IMR-90 (cell line): ENCODE measurements at regions not wholly inside any gene's neighbourhood (a gene's known extent, or its start where the extent isn't known, plus 50 kb on each side); places are given as distances from the start of the nearest gene placed in this dataset.

ENCODE experiments used
- ATAC-seq: fragments of 200-7000 bp; cut with Tn5 transposase; 2 replicates; pipeline ENCODE4 v1.9.1; 2020; ENCODE audit warnings: low read depth, mild to moderate bottlenecking, moderate library complexity
- BruUV-seq: library from RNA; stranded (reverse); fragments of 400-500 nt; replicated peaks from 2 replicates; lab custom pipeline; 2021; lab: Mats Ljungman, UMichigan
- CTCF ChIA-PET: fragments of 300-600 bp; formaldehyde crosslinking; extraction: SDS; loops from one replicate; lab custom pipeline; 2021; ENCODE audit warnings: antibody characterized with exemption; lab: Yijun Ruan, JAX
- POLR2A ChIA-PET: fragments of 300-600 bp; sonication (Branson Sonifier 250); formaldehyde crosslinking; loops from one replicate; lab custom pipeline; 2022; ENCODE audit warnings: antibody characterized with exemption; ENCODE audit not compliant: unreplicated experiment; lab: Charles Lee
- DNase-seq: peaks from one replicate; pipeline ENCODE4 v3.0.0; 2013
- H2AFZ ChIP-seq: replicated peaks from 2 replicates; pipeline ENCODE3; 2013; ENCODE audit warnings: low read length, mild to moderate bottlenecking; ENCODE audit not compliant: poor library complexity
- H2AK5ac ChIP-seq: 2 replicates; pipeline ENCODE4 v1.6.1; 2013; ENCODE audit warnings: low read depth, low read length, inconsistent platforms
- H2AK9ac ChIP-seq: replicated peaks from 2 replicates; pipeline ENCODE3; 2013; ENCODE audit warnings: mild to moderate bottlenecking, low read depth, low read length, moderate library complexity; ENCODE audit not compliant: poor library complexity
- H2BK120ac ChIP-seq: 2 replicates; pipeline ENCODE4 v1.6.1; 2013; ENCODE audit warnings: low read depth, low read length, inconsistent platforms
- H2BK15ac ChIP-seq: 3 replicates; pipeline ENCODE4 v1.6.1; 2013; ENCODE audit warnings: low read depth, low read length, inconsistent platforms
- H2BK20ac ChIP-seq: 2 replicates; pipeline ENCODE4 v1.6.1; 2013; ENCODE audit warnings: low read depth, mild to moderate bottlenecking, inconsistent platforms, low read length, moderate library complexity
- H2BK5ac ChIP-seq: 2 replicates; pipeline ENCODE4 v1.6.1; 2013; ENCODE audit warnings: mild to moderate bottlenecking, low read depth, low read length, inconsistent platforms; ENCODE audit not compliant: poor library complexity, severe bottlenecking
- H3K14ac ChIP-seq: replicated peaks from 2 replicates; pipeline ENCODE4 v1.6.1; 2013; ENCODE audit warnings: low read depth, low read length, inconsistent platforms
- H3K18ac ChIP-seq: 2 replicates; pipeline ENCODE4 v1.6.1; 2013; ENCODE audit warnings: low read depth, low read length, control low read depth
- H3K23ac ChIP-seq: 2 replicates; pipeline ENCODE4 v1.6.1; 2013; ENCODE audit warnings: low read depth, low read length, inconsistent platforms
- H3K27ac ChIP-seq: 2 replicates; pipeline ENCODE4 v1.5.1; 2013; ENCODE audit warnings: mild to moderate bottlenecking, control low read depth, low read length; ENCODE audit not compliant: insufficient read depth
- H3K27me3 ChIP-seq: 2 replicates; pipeline ENCODE4 v1.6.1; 2013; ENCODE audit warnings: low read length; ENCODE audit not compliant: control insufficient read depth, insufficient read depth
- H3K36me3 ChIP-seq: 2 replicates; pipeline ENCODE4 v1.6.1; 2013; ENCODE audit warnings: low read length, mixed read lengths; ENCODE audit not compliant: control insufficient read depth, insufficient read depth
- H3K4ac ChIP-seq: 2 replicates; pipeline ENCODE4 v1.6.1; 2013; ENCODE audit warnings: low read depth, low read length, inconsistent platforms
- H3K4me1 ChIP-seq: 2 replicates; pipeline ENCODE4 v1.6.1; 2013; ENCODE audit warnings: low read length, mixed read lengths; ENCODE audit not compliant: control insufficient read depth, insufficient read depth
- H3K4me2 ChIP-seq: 2 replicates; pipeline ENCODE4 v1.6.1; 2013; ENCODE audit warnings: low read depth, mild to moderate bottlenecking, control low read depth, low read length, moderate library complexity
- H3K4me3 ChIP-seq: 2 replicates; pipeline ENCODE4 v1.5.1; 2013; ENCODE audit warnings: low read depth, mild to moderate bottlenecking, control low read depth, low read length, moderate library complexity; ENCODE audit not compliant: insufficient read depth
- H3K56ac ChIP-seq: 2 replicates; pipeline ENCODE4 v1.6.1; 2013; ENCODE audit warnings: low read length, inconsistent platforms; ENCODE audit not compliant: insufficient read depth; ENCODE audit errors: extremely low read depth
- H3K79me1 ChIP-seq, 2 experiments: 2 replicates each; pipeline ENCODE4 v1.6.1; 2013; ENCODE audit warnings: low read length in 2 of 2, inconsistent platforms in 1 of 2, low read depth in 1 of 2
- H3K9ac ChIP-seq: 2 replicates; pipeline ENCODE4 v1.6.1; 2013; ENCODE audit warnings: low read depth, low read length, control low read depth
- H3K9me1 ChIP-seq: 2 replicates; pipeline ENCODE4 v1.6.1; 2013; ENCODE audit warnings: low read length, inconsistent platforms; ENCODE audit not compliant: insufficient read depth
- H3K9me3 ChIP-seq: 2 replicates; pipeline ENCODE4 v1.6.1; 2013; ENCODE audit warnings: low read length; ENCODE audit not compliant: control insufficient read depth, insufficient read depth
- H4K20me1 ChIP-seq: 2 replicates; pipeline ENCODE4 v1.6.1; 2013; ENCODE audit warnings: low read length, inconsistent platforms; ENCODE audit not compliant: insufficient read depth
- H4K5ac ChIP-seq: 2 replicates; pipeline ENCODE4 v1.6.1; 2013; ENCODE audit warnings: mild to moderate bottlenecking, low read depth, low read length, control low read depth
- H4K8ac ChIP-seq, 2 experiments: 2 replicates each; pipeline ENCODE4 v1.6.1; 2013; ENCODE audit warnings: low read depth in 2 of 2, low read length in 2 of 2, control low read depth in 1 of 2, inconsistent platforms in 1 of 2
- H4K91ac ChIP-seq: 2 replicates; pipeline ENCODE4 v1.6.1; 2013; ENCODE audit warnings: low read depth, low read length, inconsistent platforms; ENCODE audit not compliant: insufficient read depth
- BHLHE40 ChIP-seq: fragments of 150-350 bp; IDR thresholded peaks from 2 replicates; pipeline ENCODE4 v1.6.1; 2016; ENCODE audit warnings: mild to moderate bottlenecking, low read depth, low read length
- CEBPB ChIP-seq: IDR thresholded peaks from 2 replicates; pipeline ENCODE4 v1.6.1; 2012; ENCODE audit warnings: low read depth, low read length, improper control_type of control experiment
- CHD1 ChIP-seq: IDR thresholded peaks from 2 replicates; pipeline ENCODE4 v1.6.1; 2012; ENCODE audit warnings: low read depth, low read length, improper control_type of control experiment
- FOS ChIP-seq: fragments of 150-350 bp; IDR thresholded peaks from 2 replicates; pipeline ENCODE4 v1.6.1; 2016; ENCODE audit warnings: low read depth, low read length
- MAFK ChIP-seq: IDR thresholded peaks from 2 replicates; pipeline ENCODE4 v1.6.1; 2012; ENCODE audit warnings: low read depth, low read length, improper control_type of control experiment
- MAZ ChIP-seq: IDR thresholded peaks from 2 replicates; pipeline ENCODE4 v1.6.1; 2012; ENCODE audit warnings: low read depth, mild to moderate bottlenecking, low read length, improper control_type of control experiment, moderate library complexity, borderline replicate concordance
- MXI1 ChIP-seq: IDR thresholded peaks from 2 replicates; pipeline ENCODE4 v1.6.1; 2012; ENCODE audit warnings: low read depth, mild to moderate bottlenecking, low read length, moderate library complexity, borderline replicate concordance
- NFE2L2 ChIP-seq: fragments of 150-350 bp; IDR thresholded peaks from 2 replicates; pipeline ENCODE4 v1.6.1; 2016; ENCODE audit warnings: low read depth, mild to moderate bottlenecking, low read length
- POLR2A ChIP-seq: IDR thresholded peaks from 2 replicates; pipeline ENCODE4 v1.6.1; 2012; ENCODE audit warnings: mild to moderate bottlenecking, low read depth, low read length
- RAD21 ChIP-seq: IDR thresholded peaks from 2 replicates; pipeline ENCODE4 v1.6.1; 2012; ENCODE audit warnings: low read length, improper control_type of control experiment
- RCOR1 ChIP-seq: IDR thresholded peaks from 2 replicates; pipeline ENCODE4 v1.6.1; 2012; ENCODE audit warnings: mild to moderate bottlenecking, low read length, improper control_type of control experiment; ENCODE audit not compliant: insufficient replicate concordance
- RFX5 ChIP-seq: IDR thresholded peaks from 2 replicates; pipeline ENCODE4 v1.8.0; 2012; ENCODE audit warnings: low read depth, mild to moderate bottlenecking, low read length, moderate library complexity
- SMC3 ChIP-seq: fragments of 150-350 bp; IDR thresholded peaks from 2 replicates; pipeline ENCODE4 v1.6.1; 2016; ENCODE audit warnings: low read depth, mild to moderate bottlenecking, antibody characterized with exemption, low read length, moderate library complexity
- WGBS, 2 experiments: methylation state at CpG; one replicate each; pipeline versions ENCODE4 v1.1.5 to v1.1.7; 2013; ENCODE audit warnings: missing lambda C conversion rate in 2 of 2; ENCODE audit not compliant: insufficient read length in 1 of 2; ENCODE audit errors: extremely low coverage in 2 of 2; 5-methylcytosine and 5-hydroxymethylcytosine counted together
- dilution Hi-C: fragments of 300-500 bp; cut with HindIII; formaldehyde crosslinking; loops from one replicate; pipeline ENCODE4 v1.14.3; 2018; ENCODE audit warnings: low sequenced_read_pairs; ENCODE audit not compliant: unreplicated experiment
- in situ Hi-C: fragments of 300-500 bp; cut with MboI; formaldehyde crosslinking; loops from 3 replicates; pipeline ENCODE4 v1.14.3; 2019; ENCODE audit warnings: low sequenced_read_pairs, inconsistent platforms, mixed read lengths
- intact Hi-C: fragments of 100-400 bp; cut with micrococcal nuclease; formaldehyde crosslinking; loops from 2 replicates; pipeline ENCODE4 v1.10.0; 2022
- TF ChIP-seq, protein P1 (sequence below): fragments of 150-350 bp; IDR thresholded peaks from 2 replicates; pipeline ENCODE4 v1.6.1; 2017; ENCODE audit warnings: mild to moderate bottlenecking, antibody characterized with exemption, low read length, low read depth
- TF ChIP-seq, protein P2 (sequence below): fragments of 150-350 bp; IDR thresholded peaks from 2 replicates; pipeline ENCODE4 v1.6.1; 2016; ENCODE audit warnings: low read depth, mild to moderate bottlenecking, low read length, moderate library complexity, borderline replicate concordance

GRCh38 chr5:141781910-141782309 is 96.3 kb downstream of the PCDH1 start:
- Histone ChIP-seq H3K9me3 (0 out of 2 replicates have a peak, but pooled peaks cover 2% of the 10 kb centered on the region), H3K4ac (no peak overlapping the region), H3K27ac (no peak overlapping the region), H2AFZ (no peak overlapping the region), H3K79me1 (no peaks in the 10 kb centered on the region), H4K8ac (no peak overlapping the region), H3K23ac (no peak overlapping the region), H3K4me2 (no peak overlapping the region), H4K20me1 (no peaks in the 10 kb centered on the region), H3K27me3 (peaks cover 45% of the 10 kb centered on the region), H2BK15ac (no peak overlapping the region), H3K36me3 (no peaks in the 10 kb centered on the region), H3K56ac (no peak overlapping the region), H2AK5ac (no peak overlapping the region), H3K4me3 (no peak overlapping the region), H3K14ac (no peak overlapping the region), H4K91ac (no peak overlapping the region), H2AK9ac (no peak overlapping the region), H3K9me1 (no peaks in the 10 kb centered on the region), H3K4me1 (no peaks in the 10 kb centered on the region), H2BK120ac (no peak overlapping the region), H3K9ac (no peak overlapping the region), H2BK20ac (no peak overlapping the region), H2BK5ac (no peak overlapping the region), H3K18ac (no peak overlapping the region), H4K5ac (no peak overlapping the region)
- no CpG with 5 or more reads among the region's 2 CpGs for WGBS, 2 experiments
- CTCF ChIA-PET = no interaction called here
- dilution Hi-C loops (no loop called here), intact Hi-C loops (no loop called here), in situ Hi-C loops (no loop called here)
- no TSS peak for BruUV-seq
- DNase-seq = no peak
- TF ChIP-seq RAD21 (no peak), CEBPB (no peak), CHD1 (no peak), SMC3 (no peak), MAZ (no peak), RCOR1 (no peak), FOS (no peak), MAFK (no peak), POLR2A (no peak), MXI1 (no peak), BHLHE40 (no peak), NFE2L2 (no peak), RFX5 (no peak)
- TF ChIP-seq, protein P1, sequence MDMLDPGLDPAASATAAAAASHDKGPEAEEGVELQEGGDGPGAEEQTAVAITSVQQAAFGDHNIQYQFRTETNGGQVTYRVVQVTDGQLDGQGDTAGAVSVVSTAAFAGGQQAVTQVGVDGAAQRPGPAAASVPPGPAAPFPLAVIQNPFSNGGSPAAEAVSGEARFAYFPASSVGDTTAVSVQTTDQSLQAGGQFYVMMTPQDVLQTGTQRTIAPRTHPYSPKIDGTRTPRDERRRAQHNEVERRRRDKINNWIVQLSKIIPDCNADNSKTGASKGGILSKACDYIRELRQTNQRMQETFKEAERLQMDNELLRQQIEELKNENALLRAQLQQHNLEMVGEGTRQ = no peak
- TF ChIP-seq, protein P2, sequence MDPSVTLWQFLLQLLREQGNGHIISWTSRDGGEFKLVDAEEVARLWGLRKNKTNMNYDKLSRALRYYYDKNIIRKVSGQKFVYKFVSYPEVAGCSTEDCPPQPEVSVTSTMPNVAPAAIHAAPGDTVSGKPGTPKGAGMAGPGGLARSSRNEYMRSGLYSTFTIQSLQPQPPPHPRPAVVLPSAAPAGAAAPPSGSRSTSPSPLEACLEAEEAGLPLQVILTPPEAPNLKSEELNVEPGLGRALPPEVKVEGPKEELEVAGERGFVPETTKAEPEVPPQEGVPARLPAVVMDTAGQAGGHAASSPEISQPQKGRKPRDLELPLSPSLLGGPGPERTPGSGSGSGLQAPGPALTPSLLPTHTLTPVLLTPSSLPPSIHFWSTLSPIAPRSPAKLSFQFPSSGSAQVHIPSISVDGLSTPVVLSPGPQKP = no peak
- POLR2A ChIA-PET = no interaction called here
- no peak for ATAC-seq
